ENCODE measurements at regions not wholly inside any gene's neighbourhood (a gene's known extent, or its start where the extent isn't known, plus 50 kb on each side); places are given as distances from the start of the nearest gene placed in this dataset.

GRCh38 chr3:127407026-127407939 lies 119.4 kb upstream of the PRR20G start:
- TF ChIP-seq, protein P1, sequence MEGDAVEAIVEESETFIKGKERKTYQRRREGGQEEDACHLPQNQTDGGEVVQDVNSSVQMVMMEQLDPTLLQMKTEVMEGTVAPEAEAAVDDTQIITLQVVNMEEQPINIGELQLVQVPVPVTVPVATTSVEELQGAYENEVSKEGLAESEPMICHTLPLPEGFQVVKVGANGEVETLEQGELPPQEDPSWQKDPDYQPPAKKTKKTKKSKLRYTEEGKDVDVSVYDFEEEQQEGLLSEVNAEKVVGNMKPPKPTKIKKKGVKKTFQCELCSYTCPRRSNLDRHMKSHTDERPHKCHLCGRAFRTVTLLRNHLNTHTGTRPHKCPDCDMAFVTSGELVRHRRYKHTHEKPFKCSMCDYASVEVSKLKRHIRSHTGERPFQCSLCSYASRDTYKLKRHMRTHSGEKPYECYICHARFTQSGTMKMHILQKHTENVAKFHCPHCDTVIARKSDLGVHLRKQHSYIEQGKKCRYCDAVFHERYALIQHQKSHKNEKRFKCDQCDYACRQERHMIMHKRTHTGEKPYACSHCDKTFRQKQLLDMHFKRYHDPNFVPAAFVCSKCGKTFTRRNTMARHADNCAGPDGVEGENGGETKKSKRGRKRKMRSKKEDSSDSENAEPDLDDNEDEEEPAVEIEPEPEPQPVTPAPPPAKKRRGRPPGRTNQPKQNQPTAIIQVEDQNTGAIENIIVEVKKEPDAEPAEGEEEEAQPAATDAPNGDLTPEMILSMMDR (IDR thresholded peaks at IDR 0.05 in 8 of 11, conservative IDR thresholded peaks at IDR 0.05 in 3 of 11): no peak
- TF ChIP-seq POLR2A (IDR thresholded peaks at IDR 0.05) (no peak), POLR2AphosphoS5 (IDR thresholded peaks at IDR 0.05) (no peak)
- Histone ChIP-seq H3K27me3 (replicated peaks in 1 of 7) (peaks cover 0 to 64% (median 0%) of the 10 kb centered on the region in 7 donors), H3K4me3 (no peak overlapping the region), H3K9me3 (no peaks in the 10 kb centered on the region), H3K4me1 (no peaks in the 10 kb centered on the region), H3K36me3 (no peaks in the 10 kb centered on the region), H3K27ac (no peak overlapping the region)
- intact Hi-C loops (cut with DNase I; ENCODE audit: low total_unique reads): no loop called here
- WGBS, 5 donors: 87 to 96% (median 88%) methylated on average over 13 of the region's 13 CpGs
- peak; percentile 59 for DNase-seq

GRCh38 chr3:127406309-127407025 lies 118.6 kb upstream of the PRR20G start:
- H3K36me3 ChIP-seq: no peaks in the 10 kb centered on the region
- H3K27me3 ChIP-seq (replicated peaks in 1 of 7): peaks cover 0 to 64% (median 0%) of the 10 kb centered on the region in 7 donors
- intact Hi-C loops (cut with DNase I; ENCODE audit: low total_unique reads): no loop called here
- H3K9me3 ChIP-seq: no peaks in the 10 kb centered on the region
- no peak overlapping the region for H3K4me3 ChIP-seq
- H3K27ac ChIP-seq: no peak overlapping the region
- 62 to 80% (median 76%) methylated on average over 12 to 14 of the region's 14 CpGs for WGBS, 5 donors
- TF ChIP-seq POLR2A (IDR thresholded peaks at IDR 0.05): no peak
- TF ChIP-seq, protein P1 (IDR thresholded peaks at IDR 0.05 in 8 of 11, conservative IDR thresholded peaks at IDR 0.05 in 3 of 11): no peak
- TF ChIP-seq POLR2AphosphoS5 (IDR thresholded peaks at IDR 0.05): no peak
- DNase-seq: peak; percentile 17
- H3K4me1 ChIP-seq: no peaks in the 10 kb centered on the region

DNA sequence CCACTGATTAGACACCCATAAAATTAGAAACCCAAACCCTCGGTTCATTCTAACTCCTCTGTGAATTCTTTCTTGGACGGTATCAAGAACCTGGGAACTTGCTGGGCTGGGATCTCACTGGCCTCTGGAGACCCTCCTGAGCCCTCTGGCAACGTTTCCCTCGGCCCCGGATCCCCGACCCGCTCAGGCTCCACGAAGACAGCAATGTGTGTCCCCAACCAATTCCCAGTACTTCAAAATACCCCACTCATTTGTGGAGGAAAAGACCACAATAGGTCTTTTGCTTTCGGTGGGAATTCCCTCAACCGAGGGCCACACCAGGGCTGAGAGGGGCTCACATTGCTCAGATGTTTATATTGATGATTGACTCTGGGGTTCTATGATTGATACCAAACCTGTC lies 117.9 kb upstream of the PRR20G start:
- no peak overlapping the region for H3K27ac ChIP-seq
- H3K36me3 ChIP-seq: no peaks in the 10 kb centered on the region
- no peaks in the 10 kb centered on the region for H3K4me1 ChIP-seq
- TF ChIP-seq, protein P1 (IDR thresholded peaks at IDR 0.05 in 8 of 11, conservative IDR thresholded peaks at IDR 0.05 in 3 of 11): no peak
- TF ChIP-seq POLR2A (IDR thresholded peaks at IDR 0.05): no peak
- TF ChIP-seq POLR2AphosphoS5 (IDR thresholded peaks at IDR 0.05): no peak
- intact Hi-C loops (cut with DNase I; ENCODE audit: low total_unique reads): no loop called here
- 78 to 89% (median 85%) methylated on average over 10 of the region's 10 CpGs for WGBS, 5 donors
- no peak overlapping the region for H3K4me3 ChIP-seq
- peaks cover 0 to 57% (median 0%) of the 10 kb centered on the region in 7 donors for H3K27me3 ChIP-seq (replicated peaks in 1 of 7)
- no peaks in the 10 kb centered on the region for H3K9me3 ChIP-seq
- peak; percentile 56 for DNase-seq
